ENCODE measurements at regions not wholly inside any gene's neighbourhood (a gene's known extent, or its start where the extent isn't known, plus 50 kb on each side); places are given as distances from the start of the nearest gene placed in this dataset.

DNA sequence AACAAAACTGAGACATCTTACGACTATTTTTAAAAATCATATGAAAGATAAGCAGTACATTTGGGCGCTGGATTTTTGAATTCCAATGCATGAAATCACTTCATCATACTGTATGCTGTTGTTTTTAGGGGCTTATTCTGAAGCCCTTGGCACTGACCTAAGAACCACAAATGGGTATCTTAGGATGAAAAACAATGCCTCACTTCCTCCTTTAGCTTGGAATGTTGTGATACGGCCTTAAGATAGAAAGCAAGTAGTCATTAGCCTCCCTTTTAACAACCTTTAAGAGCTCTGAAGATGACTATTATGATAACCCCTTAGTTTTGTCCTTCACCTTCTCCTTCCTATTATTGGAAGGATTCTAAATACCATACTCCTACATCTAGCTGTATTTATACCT, 289.8 kb downstream of the ARPP21 start:
- Histone ChIP-seq H3K36me3 (replicated peaks in 1 of 2; ENCODE audit: control insufficient read depth in 1 of 2, insufficient read depth in 2 of 2, low read length in 1 of 2) (no peaks in the 10 kb centered on the region), H3K9me3 (no peaks in the 10 kb centered on the region), H3K9me2 (no peaks in the 10 kb centered on the region), H3K27me3 (ENCODE audit: insufficient read depth) (no peaks in the 10 kb centered on the region), H3K4me2 (no peak overlapping the region; the same call in 1 of the 2 replicates), H2AFZ (ENCODE audit: low read depth) (no peak overlapping the region), H3K9ac (no peak overlapping the region), H3K79me2 (ENCODE audit: insufficient read depth) (no peaks in the 10 kb centered on the region), H3F3A (replicated peaks; ENCODE audit: insufficient read depth) (peaks cover 29% of the 10 kb centered on the region), H3K4me3 (ENCODE audit: low read depth in 2 of 2, low read length in 1 of 2) (no peak overlapping the region), H4K20me1 (ENCODE audit: insufficient read depth) (no peaks in the 10 kb centered on the region), H3K4me1 (ENCODE audit: control insufficient read depth in 1 of 2, insufficient read depth in 2 of 2, low read depth in 1 of 2, low read length in 1 of 2) (peaks cover 7 to 41% of the 10 kb centered on the region in 2 experiments), H3K27ac (ENCODE audit: low read depth in 2 of 2, low read length in 1 of 2) (peak overlapping the region in 1 of 2 experiments; percentile 79; a peak in 2 of 4 replicates)
- POLR2A ChIA-PET: no interaction called here
- DNase-seq: no peak
- 19% methylated on average over 3 of the region's 3 CpGs for WGBS (ENCODE audit: low lambda C conversion rate)
- CTCF ChIA-PET: interaction anchor here (1.3 to 2.0 kb wide), 2 partner anchors 20 to 21 kb away, joined by 3 to 6 read pairs; no protein-coding TSS in a partner anchor
- TF ChIP-seq FOXM1 (IDR thresholded peaks at IDR 0.05; ENCODE audit: low read depth) (peak; percentile 98), RAD21 (IDR thresholded peaks at IDR 0.05; ENCODE audit: low read length) (no peak), MXI1 (IDR thresholded peaks at IDR 0.05; ENCODE audit: low read depth, low read length) (no peak), NFIC (IDR thresholded peaks at IDR 0.05; ENCODE audit: borderline replicate concordance) (peak; percentile 97), CHD2 (IDR thresholded peaks at IDR 0.05; ENCODE audit: low read length, partially characterized antibody) (no peak), SIN3A (IDR thresholded peaks at IDR 0.05; ENCODE audit: borderline replicate concordance, low read depth, low read length) (no peak), FOSL2 (IDR thresholded peaks at IDR 0.05; ENCODE audit: borderline replicate concordance, low read depth) (peak; percentile 89), SMC3 (IDR thresholded peaks at IDR 0.05; ENCODE audit: low read depth, low read length) (no peak), EZH2phosphoT487 (IDR thresholded peaks at IDR 0.05; ENCODE audit: borderline replicate concordance, low read depth) (no peak), POLR2AphosphoS5 (IDR thresholded peaks at IDR 0.05; ENCODE audit: low read depth, low read length) (peak; percentile 65; the same call in 1 of the 2 replicates), TCF12 (IDR thresholded peaks at IDR 0.05) (peak; percentile 92), RXRA (IDR thresholded peaks at IDR 0.05; ENCODE audit: borderline replicate concordance, low read depth) (peak; percentile 92), TEAD4 (IDR thresholded peaks at IDR 0.05; ENCODE audit: borderline replicate concordance, insufficient read depth) (peak; percentile 99), TAF1 (IDR thresholded peaks at IDR 0.05; ENCODE audit: borderline replicate concordance, low read depth, low read length) (no peak), RFX5 (IDR thresholded peaks at IDR 0.05; ENCODE audit: low read length) (no peak), ELF1 (IDR thresholded peaks at IDR 0.05) (peak; percentile 54; the same call in 1 of the 2 replicates), FOXJ3 (CRISPR knock-in tag; IDR thresholded peaks at IDR 0.05) (no peak), GABPA (IDR thresholded peaks at IDR 0.05; ENCODE audit: low read depth) (no peak), NRF1 (IDR thresholded peaks at IDR 0.05; ENCODE audit: low read depth, low read length) (no peak)
- TF ChIP-seq, protein P1, sequence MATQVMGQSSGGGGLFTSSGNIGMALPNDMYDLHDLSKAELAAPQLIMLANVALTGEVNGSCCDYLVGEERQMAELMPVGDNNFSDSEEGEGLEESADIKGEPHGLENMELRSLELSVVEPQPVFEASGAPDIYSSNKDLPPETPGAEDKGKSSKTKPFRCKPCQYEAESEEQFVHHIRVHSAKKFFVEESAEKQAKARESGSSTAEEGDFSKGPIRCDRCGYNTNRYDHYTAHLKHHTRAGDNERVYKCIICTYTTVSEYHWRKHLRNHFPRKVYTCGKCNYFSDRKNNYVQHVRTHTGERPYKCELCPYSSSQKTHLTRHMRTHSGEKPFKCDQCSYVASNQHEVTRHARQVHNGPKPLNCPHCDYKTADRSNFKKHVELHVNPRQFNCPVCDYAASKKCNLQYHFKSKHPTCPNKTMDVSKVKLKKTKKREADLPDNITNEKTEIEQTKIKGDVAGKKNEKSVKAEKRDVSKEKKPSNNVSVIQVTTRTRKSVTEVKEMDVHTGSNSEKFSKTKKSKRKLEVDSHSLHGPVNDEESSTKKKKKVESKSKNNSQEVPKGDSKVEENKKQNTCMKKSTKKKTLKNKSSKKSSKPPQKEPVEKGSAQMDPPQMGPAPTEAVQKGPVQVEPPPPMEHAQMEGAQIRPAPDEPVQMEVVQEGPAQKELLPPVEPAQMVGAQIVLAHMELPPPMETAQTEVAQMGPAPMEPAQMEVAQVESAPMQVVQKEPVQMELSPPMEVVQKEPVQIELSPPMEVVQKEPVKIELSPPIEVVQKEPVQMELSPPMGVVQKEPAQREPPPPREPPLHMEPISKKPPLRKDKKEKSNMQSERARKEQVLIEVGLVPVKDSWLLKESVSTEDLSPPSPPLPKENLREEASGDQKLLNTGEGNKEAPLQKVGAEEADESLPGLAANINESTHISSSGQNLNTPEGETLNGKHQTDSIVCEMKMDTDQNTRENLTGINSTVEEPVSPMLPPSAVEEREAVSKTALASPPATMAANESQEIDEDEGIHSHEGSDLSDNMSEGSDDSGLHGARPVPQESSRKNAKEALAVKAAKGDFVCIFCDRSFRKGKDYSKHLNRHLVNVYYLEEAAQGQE (IDR thresholded peaks at IDR 0.05; ENCODE audit: low read depth, low read length): 0 out of 2 replicates have a peak, but pooled peaks have one; percentile 53
- TF ChIP-seq, protein P2, sequence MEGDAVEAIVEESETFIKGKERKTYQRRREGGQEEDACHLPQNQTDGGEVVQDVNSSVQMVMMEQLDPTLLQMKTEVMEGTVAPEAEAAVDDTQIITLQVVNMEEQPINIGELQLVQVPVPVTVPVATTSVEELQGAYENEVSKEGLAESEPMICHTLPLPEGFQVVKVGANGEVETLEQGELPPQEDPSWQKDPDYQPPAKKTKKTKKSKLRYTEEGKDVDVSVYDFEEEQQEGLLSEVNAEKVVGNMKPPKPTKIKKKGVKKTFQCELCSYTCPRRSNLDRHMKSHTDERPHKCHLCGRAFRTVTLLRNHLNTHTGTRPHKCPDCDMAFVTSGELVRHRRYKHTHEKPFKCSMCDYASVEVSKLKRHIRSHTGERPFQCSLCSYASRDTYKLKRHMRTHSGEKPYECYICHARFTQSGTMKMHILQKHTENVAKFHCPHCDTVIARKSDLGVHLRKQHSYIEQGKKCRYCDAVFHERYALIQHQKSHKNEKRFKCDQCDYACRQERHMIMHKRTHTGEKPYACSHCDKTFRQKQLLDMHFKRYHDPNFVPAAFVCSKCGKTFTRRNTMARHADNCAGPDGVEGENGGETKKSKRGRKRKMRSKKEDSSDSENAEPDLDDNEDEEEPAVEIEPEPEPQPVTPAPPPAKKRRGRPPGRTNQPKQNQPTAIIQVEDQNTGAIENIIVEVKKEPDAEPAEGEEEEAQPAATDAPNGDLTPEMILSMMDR (IDR thresholded peaks at IDR 0.05): no peak
- TF ChIP-seq, protein P3, sequence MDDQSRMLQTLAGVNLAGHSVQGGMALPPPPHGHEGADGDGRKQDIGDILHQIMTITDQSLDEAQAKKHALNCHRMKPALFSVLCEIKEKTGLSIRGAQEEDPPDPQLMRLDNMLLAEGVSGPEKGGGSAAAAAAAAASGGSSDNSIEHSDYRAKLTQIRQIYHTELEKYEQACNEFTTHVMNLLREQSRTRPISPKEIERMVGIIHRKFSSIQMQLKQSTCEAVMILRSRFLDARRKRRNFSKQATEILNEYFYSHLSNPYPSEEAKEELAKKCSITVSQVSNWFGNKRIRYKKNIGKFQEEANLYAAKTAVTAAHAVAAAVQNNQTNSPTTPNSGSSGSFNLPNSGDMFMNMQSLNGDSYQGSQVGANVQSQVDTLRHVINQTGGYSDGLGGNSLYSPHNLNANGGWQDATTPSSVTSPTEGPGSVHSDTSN (IDR thresholded peaks at IDR 0.05): peak; percentile 88
- TF ChIP-seq, protein P4, sequence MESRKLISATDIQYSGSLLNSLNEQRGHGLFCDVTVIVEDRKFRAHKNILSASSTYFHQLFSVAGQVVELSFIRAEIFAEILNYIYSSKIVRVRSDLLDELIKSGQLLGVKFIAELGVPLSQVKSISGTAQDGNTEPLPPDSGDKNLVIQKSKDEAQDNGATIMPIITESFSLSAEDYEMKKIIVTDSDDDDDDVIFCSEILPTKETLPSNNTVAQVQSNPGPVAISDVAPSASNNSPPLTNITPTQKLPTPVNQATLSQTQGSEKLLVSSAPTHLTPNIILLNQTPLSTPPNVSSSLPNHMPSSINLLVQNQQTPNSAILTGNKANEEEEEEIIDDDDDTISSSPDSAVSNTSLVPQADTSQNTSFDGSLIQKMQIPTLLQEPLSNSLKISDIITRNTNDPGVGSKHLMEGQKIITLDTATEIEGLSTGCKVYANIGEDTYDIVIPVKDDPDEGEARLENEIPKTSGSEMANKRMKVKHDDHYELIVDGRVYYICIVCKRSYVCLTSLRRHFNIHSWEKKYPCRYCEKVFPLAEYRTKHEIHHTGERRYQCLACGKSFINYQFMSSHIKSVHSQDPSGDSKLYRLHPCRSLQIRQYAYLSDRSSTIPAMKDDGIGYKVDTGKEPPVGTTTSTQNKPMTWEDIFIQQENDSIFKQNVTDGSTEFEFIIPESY (IDR thresholded peaks at IDR 0.05; ENCODE audit: borderline replicate concordance, low read depth): 0 out of 2 replicates have a peak, but pooled peaks have one; percentile 66
- TF ChIP-seq, protein P5, sequence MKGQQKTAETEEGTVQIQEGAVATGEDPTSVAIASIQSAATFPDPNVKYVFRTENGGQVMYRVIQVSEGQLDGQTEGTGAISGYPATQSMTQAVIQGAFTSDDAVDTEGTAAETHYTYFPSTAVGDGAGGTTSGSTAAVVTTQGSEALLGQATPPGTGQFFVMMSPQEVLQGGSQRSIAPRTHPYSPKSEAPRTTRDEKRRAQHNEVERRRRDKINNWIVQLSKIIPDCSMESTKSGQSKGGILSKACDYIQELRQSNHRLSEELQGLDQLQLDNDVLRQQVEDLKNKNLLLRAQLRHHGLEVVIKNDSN (IDR thresholded peaks at IDR 0.05; ENCODE audit: borderline replicate concordance, low read depth): no peak
